ENCODE measurements at regions not wholly inside any gene's neighbourhood (a gene's known extent, or its start where the extent isn't known, plus 50 kb on each side); places are given as distances from the start of the nearest gene placed in this dataset.

DNA sequence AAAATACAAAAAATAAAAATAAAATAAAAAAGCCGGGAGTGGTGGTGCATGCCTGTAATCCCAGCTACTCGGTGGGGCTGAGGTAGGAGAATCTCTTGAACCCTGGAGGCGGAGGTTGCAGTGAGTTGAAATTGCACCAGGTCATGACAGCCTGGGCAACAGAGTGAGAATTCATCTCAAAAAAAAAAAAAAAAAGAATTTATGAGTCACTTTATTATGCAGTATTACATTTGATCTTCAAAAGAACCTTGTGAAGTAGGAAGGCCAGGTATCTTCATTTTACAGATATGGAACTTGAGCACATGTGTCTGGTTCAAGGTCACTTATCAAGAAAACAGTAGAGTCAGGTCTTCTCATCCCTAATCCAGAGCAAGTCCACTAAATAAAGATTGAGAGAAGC, 459.4 kb upstream of the HNRNPA3 start:
- TF ChIP-seq, protein P1, sequence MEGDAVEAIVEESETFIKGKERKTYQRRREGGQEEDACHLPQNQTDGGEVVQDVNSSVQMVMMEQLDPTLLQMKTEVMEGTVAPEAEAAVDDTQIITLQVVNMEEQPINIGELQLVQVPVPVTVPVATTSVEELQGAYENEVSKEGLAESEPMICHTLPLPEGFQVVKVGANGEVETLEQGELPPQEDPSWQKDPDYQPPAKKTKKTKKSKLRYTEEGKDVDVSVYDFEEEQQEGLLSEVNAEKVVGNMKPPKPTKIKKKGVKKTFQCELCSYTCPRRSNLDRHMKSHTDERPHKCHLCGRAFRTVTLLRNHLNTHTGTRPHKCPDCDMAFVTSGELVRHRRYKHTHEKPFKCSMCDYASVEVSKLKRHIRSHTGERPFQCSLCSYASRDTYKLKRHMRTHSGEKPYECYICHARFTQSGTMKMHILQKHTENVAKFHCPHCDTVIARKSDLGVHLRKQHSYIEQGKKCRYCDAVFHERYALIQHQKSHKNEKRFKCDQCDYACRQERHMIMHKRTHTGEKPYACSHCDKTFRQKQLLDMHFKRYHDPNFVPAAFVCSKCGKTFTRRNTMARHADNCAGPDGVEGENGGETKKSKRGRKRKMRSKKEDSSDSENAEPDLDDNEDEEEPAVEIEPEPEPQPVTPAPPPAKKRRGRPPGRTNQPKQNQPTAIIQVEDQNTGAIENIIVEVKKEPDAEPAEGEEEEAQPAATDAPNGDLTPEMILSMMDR (IDR thresholded peaks at IDR 0.05 in 4 of 5, conservative IDR thresholded peaks at IDR 0.05 in 1 of 5) = no peak
- no peak for TF ChIP-seq POLR2A (IDR thresholded peaks at IDR 0.05)
